NCI-H2029 treated with DMSO at 0.1 percent for 48 hours (cell line): ENCODE measurements at regions not wholly inside any gene's neighbourhood (a gene's known extent, or its start where the extent isn't known, plus 50 kb on each side); places are given as distances from the start of the nearest gene placed in this dataset.
"Not testable (repeated sequence)": the region's sequence is repeated elsewhere in the genome, so short reads cannot be mapped to it uniquely, and the experiment has no call there.

Experiments used
- DNase-seq: peaks from one replicate; lab custom pipeline; 2025; lab: John Stamatoyannopoulos, UW

DNA sequence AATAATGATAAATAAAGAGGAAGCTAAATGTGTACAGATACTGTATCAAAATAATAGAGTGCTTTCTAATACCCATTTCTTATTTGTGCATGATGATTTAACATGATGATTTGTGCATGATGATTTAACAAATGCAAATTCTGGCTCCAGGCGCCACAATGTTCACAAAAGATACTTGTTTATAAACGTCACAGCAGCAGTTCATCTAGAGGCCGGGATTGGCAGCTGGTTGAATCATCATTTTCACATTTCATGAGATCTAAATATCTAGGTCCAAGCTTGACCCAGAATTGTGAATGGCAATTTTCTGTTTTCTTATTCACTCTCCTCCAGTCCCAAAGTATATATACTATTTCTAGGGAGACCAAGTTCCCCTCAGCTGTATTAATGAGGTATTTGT is 322.0 kb downstream of the SUCLG1 start:
- DNase-seq: no peak

DNA sequence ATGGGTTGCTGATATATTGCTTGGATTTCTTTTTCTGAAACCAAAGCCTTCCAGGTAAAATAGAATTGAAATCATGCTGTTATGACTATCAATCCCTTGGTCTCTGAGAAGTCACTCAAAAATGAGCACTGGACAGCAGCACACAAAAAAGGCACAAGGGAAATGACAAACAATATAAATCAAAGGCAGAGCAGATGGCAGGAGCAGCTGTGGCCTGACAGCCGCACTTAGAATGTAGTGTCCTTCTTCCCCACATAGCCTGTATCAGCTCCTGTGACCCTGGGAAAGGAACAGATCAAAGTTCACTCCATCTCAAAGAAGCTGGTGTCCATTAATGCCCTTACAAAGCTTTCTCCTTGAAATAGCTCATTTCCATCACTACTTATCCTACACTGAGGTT is 326.7 kb downstream of the SUCLG1 start:
- DNase-seq: no peak

DNA sequence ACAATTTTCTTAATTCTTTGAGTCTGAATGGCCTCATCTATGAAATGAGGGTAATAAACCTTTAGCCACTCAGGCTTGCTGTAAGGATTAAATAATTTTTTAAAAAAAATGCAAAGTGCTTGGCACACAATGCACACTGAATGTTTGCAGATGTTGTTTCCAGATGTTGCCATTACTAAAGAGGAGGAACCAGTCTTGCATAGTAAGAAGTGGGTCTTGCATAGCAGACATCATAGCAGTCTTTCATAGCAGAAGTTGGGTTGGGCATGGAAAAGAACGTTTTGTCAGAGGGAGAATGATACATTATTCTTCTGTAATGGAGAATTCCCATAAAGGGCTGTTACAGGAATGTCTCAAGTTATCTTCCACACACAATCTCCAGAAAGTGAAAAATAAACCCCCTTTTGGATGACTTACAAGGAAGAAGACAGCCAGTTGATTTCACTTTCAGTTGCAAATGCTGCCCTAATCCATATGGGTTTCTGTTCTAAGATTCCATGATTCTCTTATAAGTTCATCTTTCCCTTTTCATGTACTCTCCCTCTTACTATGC is 327.7 kb downstream of the SUCLG1 start:
- DNase-seq: no peak

GRCh38 chr2:84129018-84129417 is 330.1 kb downstream of the SUCLG1 start:
- DNase-seq: no peak

DNA sequence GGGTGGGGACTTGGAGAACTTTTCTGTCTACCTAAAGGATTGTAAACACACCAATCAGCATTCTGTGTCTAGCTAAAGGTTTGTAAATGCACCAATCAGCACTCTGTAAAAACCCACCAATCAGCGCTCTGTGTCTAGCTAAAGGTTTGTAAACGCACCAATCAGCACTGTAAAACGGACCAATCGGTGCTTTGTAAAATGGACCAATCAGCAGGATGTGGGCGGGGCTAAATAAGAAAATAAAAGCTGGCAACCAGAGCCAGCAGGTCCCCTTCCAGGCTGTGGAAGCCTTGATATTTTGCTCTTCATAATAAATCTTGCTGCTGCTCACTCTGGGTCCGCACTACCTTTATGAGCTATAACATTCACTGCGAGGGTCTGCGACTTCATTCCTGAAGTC is 331.3 kb downstream of the SUCLG1 start:
- not testable (repeated sequence) for DNase-seq

DNA sequence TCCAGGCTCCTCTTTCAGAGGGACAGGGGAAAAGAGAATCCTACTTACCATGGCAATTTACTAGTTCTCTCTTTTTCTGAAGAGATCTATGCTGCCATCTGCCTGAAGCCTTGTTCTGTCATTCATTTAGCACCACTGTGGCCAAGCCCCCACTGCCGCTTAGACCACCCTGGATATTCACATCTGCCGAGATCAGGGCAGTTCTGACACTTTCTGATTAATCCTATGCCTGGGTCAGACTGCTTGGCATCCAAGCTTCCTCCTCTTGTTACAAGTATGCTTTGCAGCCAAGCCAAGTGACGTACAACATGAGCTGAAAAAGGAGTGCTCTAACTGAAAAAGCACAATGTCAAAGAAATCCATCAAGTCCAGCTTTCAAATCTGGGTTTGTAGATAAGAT is 332.6 kb downstream of the SUCLG1 start:
- no peak for DNase-seq

DNA sequence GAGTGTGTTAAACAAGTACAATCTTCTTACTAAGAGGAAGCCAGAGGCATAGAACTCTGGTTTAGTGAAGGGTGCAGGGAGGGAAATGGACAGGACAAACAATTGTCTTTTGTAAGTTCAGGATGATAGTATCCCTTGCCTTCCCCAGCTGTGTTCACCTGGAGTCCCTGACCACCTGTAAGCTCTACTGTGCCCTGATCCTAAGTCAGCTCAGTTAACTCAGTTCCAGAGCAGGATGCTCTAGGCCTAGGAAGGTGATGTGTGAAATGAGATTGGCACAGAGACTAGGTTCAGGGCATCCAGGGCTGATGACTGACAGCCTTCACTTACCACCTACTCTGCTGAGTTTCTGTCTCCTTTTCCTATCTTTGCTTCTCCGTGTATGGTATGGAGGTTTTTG is 333.0 kb downstream of the SUCLG1 start:
- DNase-seq: no peak

DNA sequence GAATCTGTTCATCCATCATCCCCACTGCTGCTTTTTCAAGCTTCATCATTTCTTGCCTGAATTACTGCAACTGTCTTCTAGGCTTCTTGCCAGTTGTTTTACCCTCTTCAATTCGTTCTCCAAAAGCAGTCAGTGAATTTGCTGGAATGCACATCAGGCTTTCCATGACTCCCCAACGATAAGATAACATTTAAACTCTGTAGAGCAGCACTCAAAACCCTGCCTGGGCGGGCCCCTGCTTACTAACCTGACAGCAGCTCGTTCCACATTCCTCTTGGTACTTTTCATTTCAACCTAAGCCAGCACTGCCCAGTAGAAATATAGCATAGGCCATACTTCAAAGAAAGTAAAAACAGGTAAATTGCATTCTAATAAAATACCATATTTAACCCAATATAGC is 342.9 kb downstream of the SUCLG1 start:
- DNase-seq: no peak

- DNase-seq: no peak
These were observed 343.8 kb downstream of the SUCLG1 start for GRCh38 chr2:84115173-84115857.

GRCh38 chr2:84103816-84104527 is 355.1 kb downstream of the SUCLG1 start:
- not testable (repeated sequence) for DNase-seq

DNA sequence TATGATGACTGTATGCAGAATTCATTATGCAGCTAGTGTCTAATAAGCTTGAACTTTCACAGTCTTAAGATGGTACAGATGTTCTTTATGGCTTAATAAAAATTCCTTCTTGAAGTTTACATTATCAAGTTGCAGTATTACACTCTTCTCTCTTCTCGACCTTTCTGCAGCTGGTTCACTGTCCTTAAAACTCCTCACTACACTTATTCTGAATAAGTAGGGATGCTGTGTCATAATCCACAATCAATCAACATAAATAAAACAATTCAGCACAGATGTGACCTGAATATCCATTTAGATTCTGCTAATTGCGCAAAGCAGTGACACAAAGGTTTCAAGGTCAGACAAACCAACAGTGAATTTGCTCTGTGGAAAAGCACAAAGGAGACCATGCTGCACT is 356.8 kb downstream of the SUCLG1 start:
- no peak for DNase-seq

- no peak for DNase-seq
These were observed 370.4 kb downstream of the SUCLG1 start for GRCh38 chr2:84088656-84089055.

DNA sequence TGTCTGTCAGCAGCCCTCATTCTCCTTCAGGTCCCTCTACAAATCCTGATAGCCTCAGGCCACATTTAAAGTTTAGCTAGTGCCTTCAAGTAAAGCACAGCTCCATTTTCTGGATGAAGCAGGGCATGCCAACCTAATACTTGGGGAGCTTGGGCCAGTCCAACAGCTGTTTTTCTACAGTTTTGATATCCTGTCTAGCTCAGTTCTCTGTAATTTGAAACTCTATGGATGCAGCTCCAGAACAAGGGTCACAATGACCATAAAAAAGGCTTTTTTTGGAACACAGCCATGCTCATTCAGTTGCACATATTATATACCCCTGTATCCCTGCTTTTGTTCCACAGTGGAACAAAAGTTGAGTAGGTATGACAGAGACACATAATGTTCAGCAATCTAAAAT is 373.5 kb downstream of the SUCLG1 start:
- no peak for DNase-seq

DNA sequence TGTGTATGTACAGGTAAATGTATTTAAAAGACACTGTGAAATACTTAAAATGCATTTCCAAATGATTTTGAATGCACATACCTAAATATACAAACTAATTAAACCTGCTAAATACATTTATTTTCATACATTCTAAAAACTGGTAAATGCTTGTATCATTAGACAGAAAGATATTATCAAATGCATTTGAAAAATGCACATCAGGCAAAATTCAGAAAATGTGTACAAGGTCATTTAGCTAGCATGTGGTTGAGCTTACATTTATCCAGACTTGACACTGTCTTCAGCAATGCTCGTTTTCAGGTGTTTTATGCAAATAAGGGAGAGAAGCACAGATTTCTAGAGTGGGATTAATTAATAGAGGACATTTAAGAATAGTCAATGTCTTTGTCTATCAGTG is 374.2 kb downstream of the SUCLG1 start:
- DNase-seq: no peak

DNA sequence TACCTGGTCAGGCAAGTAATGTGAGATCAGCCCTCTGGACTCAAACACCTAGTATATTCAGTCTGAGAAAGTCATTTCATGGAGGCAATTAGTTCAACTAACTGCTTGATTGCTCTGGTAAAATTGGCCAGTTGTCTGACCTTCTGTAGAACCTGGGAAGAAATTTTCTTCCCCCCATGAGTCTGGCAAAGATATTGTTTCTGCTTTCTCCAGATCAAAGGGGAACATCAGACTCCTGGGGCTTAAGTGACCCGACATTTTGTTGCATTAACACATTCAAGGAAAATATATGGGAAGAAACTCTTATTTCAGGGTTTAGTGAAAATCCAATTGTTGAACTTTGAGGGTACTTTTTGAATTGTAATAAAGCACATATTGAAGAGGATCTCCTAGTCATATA is 375.1 kb downstream of the SUCLG1 start:
- no peak for DNase-seq

DNA sequence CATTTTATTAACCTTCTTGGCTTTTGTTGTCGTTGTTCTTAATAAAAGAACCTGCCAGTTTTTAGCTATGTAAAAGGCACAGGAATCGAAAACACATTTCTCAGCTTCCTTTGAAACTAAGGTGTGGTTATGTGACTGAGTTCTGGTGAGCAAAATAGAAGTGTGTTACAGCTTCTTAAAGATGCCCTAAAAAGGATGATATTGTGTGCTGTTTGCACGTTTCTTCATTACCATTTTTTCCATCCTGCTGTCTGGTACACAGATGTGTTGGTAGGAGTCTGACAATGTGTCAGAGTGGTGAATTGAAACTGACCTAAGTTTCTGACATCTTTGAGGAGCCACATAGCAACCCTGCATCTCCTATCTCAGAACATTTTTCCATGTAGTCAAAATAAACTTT is 380.6 kb downstream of the SUCLG1 start:
- no peak for DNase-seq

DNA sequence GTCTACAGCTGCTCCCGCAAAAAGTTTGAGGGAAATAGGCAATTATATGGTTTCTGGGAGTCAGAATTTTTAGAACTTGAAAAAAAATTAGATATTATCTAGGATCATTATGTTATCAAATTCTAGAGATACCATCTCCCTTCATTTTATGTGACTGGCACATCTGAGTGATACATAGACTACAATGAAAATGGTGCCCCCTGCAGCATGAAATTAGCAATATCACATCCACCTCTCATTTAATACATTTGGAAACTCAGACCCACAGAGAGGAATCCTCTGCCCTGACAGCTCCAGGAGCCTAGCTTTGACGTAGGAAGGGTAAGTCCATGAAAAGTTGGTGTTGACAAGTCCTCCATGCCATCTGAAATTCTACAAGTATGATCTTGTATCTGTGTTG is 381.6 kb downstream of the SUCLG1 start:
- peak; percentile 28 for DNase-seq

DNA sequence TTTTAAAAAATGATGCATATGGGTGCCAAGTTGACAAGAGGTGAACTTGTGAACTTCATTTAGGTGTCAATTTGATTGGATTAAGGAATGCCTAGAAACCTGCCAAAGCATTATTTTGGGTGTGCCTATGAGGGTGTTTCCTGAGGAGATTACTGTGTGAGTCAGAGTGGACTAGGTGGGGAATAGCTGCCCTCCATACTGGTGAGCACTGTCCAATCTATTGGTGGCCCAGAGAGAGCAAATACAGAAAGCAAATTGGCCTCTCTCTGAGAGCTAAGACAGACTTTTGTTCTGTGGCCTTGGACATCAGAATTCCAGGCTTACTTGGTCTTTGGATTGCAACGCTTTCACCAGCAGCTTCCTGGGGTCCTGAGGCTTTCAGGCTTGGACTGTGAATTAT is 388.0 kb downstream of the SUCLG1 start:
- DNase-seq: no peak

- DNase-seq: no peak
These were observed 393.2 kb downstream of the SUCLG1 start for GRCh38 chr2:84065857-84066256.

DNA sequence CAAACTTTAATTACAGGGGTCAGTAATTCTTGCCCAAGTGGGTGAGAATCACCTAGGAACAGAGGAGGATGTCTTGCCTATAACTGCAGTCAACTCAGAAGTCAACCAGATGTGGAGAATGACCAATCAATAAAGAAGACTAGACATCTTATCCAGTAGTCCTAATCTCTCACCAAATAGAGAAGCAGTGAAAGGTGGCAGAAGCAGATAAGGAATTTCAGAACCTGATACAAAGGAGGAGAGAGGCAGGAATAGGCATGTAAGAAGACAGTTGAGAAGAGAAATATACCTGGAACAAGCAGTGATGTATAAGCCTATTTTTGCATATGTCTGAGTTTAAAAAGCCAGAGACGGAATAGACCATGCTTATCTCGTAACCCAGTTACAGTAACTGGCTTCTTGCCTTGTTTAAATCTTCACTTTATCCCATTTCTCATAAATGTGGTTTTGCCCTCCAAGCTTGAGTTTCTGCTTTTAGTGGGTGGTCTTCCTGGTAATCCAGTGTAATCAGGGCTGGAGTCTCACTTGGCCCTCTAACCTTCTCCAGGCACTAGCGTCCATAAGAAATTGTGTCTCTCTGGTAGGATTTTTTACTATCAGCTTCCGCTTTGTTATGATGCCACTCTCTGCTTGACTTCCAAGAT is 401.0 kb downstream of the SUCLG1 start:
- no peak for DNase-seq

DNA sequence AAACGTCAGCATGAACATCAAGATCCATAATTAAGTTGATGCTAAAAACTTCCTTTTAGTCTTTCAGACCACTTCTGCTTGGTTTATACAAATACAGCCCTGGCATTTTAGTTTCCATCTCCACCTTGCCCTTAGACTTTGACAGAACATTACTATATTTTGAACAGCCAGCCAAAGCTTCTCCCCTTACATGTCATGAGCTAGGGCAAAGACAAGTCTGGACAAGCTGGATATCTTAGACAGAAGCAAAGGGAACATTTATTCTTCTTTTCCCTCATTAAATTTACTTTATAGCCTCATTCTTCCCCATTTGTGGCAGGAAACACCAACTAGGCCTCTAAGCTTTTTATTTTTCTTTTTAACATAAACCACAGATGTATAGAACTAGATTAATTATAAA is 403.3 kb downstream of the SUCLG1 start:
- DNase-seq: no peak

DNA sequence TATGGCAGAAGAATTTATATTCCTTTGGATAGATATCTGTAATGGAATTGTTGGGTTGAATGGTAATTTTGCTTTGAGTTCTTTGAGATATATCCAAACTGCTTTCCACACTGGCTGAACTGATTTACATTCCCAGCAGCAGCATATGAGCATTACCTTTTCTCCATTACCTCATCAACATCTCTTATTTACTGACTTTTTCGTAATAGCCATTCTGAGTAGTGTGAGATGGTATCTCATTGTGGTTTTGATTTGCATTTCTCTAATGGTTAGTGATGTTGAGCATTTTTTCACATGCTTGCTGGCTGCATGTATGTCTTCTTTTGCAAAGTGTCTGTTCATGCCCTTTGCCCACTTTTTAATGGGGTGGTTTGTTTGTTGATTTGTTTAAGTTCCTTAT is 404.5 kb downstream of the SUCLG1 start:
- not testable (repeated sequence) for DNase-seq

DNA sequence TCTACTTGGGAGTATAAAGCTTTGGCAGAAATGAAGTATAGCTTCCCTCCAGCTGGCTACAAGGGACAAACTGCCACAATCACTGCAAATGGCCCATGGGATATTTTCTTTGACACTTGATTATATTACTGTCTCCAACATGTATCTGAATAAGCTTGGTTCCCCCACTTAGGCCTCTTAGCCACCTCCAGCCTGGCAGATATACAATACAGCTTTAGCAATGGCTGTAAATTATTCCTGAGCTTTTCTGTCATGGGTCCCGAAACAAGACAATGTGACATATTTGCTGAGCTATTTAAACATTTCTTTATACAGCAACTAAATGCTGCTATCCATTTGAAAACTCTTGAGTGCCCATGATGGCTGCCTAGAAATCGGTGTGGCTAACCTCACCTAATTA is 406.2 kb downstream of the SUCLG1 start:
- DNase-seq: no peak
